Transverse colon (tissue), 4 donors: ENCODE measurements at regions not wholly inside any gene's neighbourhood (a gene's known extent, or its start where the extent isn't known, plus 50 kb on each side); places are given as distances from the start of the nearest gene placed in this dataset.

Experiments
- DNase-seq: peaks from one replicate; pipeline ENCODE4 v3.0.0-alpha.2; 2019
- H3K27ac ChIP-seq, 4 donors: fragments of 200-600 bp; sonication (generic); 2 replicates each; pipeline ENCODE4 v1.5.1; 2016 to 2018; ENCODE audit warnings: inconsistent platforms in 4 of 4
- H3K27me3 ChIP-seq: fragments of 200-600 bp; sonication (generic); 2 replicates; pipeline ENCODE4 v1.5.1; 2017; ENCODE audit warnings: inconsistent platforms
- H3K36me3 ChIP-seq, 4 donors: fragments of 200-600 bp; sonication (generic); 2 replicates each; pipeline ENCODE4 v1.5.1; 2017 to 2019; ENCODE audit warnings: inconsistent platforms in 4 of 4
- H3K4me1 ChIP-seq, 4 donors: fragments of 200-600 bp; sonication (generic); 2 replicates each; pipeline ENCODE4 v1.5.1; 2017 to 2020; ENCODE audit warnings: inconsistent platforms in 4 of 4
- H3K4me3 ChIP-seq, 4 donors: fragments of 200-600 bp; sonication (generic); 1 replicate in 1 of 4; 2 replicates in 3 of 4; pipeline versions ENCODE4 v1.5.1 to v1.6.1; 2017 to 2019; ENCODE audit warnings: inconsistent platforms in 4 of 4
- H3K9me3 ChIP-seq, 2 donors: fragments of 200-600 bp; sonication (generic); 2 replicates each; pipeline ENCODE4 v1.5.1; 2017 to 2019; ENCODE audit warnings: inconsistent platforms in 2 of 2
- CTCF ChIP-seq, 5 experiments: fragments of 200-600 bp in 3 of 5; fragments of 450-650 bp in 2 of 5; sonication (generic) in 3 of 5; IDR thresholded peaks; 1 replicate in 2 of 5; 2 replicates in 3 of 5; pipeline ENCODE4 v1.5.1; 2016 to 2017; ENCODE audit warnings: antibody characterized with exemption in 5 of 5, inconsistent platforms in 3 of 5, mild to moderate bottlenecking in 2 of 5, moderate library complexity in 1 of 5
- EP300 ChIP-seq: sonication (generic); formaldehyde crosslinking; IDR thresholded peaks from one replicate; pipeline ENCODE4 v1.6.1; 2017; ENCODE audit warnings: antibody characterized with exemption, low read depth
- POLR2A ChIP-seq: fragments of 450-650 bp; IDR thresholded peaks from one replicate; pipeline ENCODE4 v1.6.1; 2016; ENCODE audit warnings: antibody characterized with exemption, mild to moderate bottlenecking, moderate library complexity
- POLR2AphosphoS5 ChIP-seq, 3 donors: sonication (generic); formaldehyde crosslinking; IDR thresholded peaks; one replicate each; pipeline ENCODE4 v1.6.1; 2016; ENCODE audit warnings: antibody characterized with exemption in 3 of 3
- WGBS, 2 donors: methylation state at CpG; one replicate each; pipeline ENCODE4 v1.1.5; 2018; ENCODE audit warnings: low coverage in 1 of 2; 5-methylcytosine and 5-hydroxymethylcytosine counted together
- in situ Hi-C, 4 donors: fragments of 200-750 bp; cut with MboI; loops; one replicate each; pipeline versions ENCODE4 v1.15.0 to v1.15.1; 2017; ENCODE audit warnings: low sequenced_read_pairs in 3 of 4, low pct_ligation_motif_present in 1 of 4, low pct_unique_long_range_greater_than_20kb in 1 of 4
- intact Hi-C: fragments of 100-400 bp; cut with DNase I; formaldehyde crosslinking; loops from one replicate; pipeline ENCODE4 v1.15.1; 2023; ENCODE audit warnings: low total_unique reads

DNA sequence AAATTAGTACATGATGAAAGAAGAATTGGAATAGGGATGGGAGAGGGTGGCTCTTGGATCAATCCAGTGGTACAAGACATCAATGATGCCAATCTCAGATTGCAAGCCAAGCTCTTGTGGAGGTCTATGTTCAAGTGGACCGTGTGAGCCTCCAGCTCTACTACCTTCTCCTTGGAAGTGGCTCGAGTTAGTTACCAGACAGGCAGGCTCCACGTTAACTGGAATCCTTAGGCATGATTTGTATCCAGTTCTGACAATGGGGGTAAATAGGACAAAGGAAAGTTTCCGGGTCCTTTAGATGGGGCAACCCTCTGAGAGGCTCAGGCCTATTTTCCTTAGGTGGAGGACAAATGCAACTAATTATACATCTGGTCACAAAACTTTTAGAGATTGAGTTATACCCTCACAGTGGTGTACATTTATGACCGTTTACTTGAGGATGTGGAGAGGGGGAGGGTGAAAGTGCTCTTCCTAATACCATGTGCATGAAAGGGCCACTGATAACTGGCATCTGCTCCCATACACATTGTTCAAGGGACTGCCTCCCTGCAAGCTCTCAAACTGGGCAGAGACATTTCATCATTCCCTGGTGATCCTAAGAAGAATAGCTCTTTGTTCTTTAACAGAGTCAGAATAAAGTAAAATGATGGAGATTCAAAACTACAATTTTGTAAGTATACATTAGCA lies 180.2 kb downstream of the SOCS6 start:
- Histone ChIP-seq H3K9me3 (no peaks in the 10 kb centered on the region), H3K4me1 (peaks cover 0 to 9% (median 4%) of the 10 kb centered on the region in 4 donors), H3K27me3 (no peaks in the 10 kb centered on the region), H3K27ac (no peak overlapping the region), H3K36me3 (no peaks in the 10 kb centered on the region), H3K4me3 (no peak overlapping the region)
- no peak for DNase-seq
- TF ChIP-seq POLR2AphosphoS5 (IDR thresholded peaks at IDR 0.05) (no peak), CTCF (IDR thresholded peaks at IDR 0.05) (no peak), EP300 (no peak), POLR2A (no peak)
- intact Hi-C loops (no loop called here), in situ Hi-C loops (no loop called here)
- WGBS, 2 donors, result 82% methylated on average over 5 of the region's 5 CpGs; no CpG with 5 or more reads in 1 of the 2 donors

- TF ChIP-seq POLR2A (no peak), POLR2AphosphoS5 (IDR thresholded peaks at IDR 0.05) (peak in 2 of 3 donors; percentile 37 to 66), EP300 (no peak), CTCF (IDR thresholded peaks at IDR 0.05) (peak in 4 of 5 experiments; percentile 25 to 39 (median 28))
- H3K4me3 ChIP-seq, result peak overlapping the region in 2 of 4 donors; percentile 20 to 39
- peak overlapping the region in 3 of 4 donors; percentile 12 to 56 (median 54) for H3K27ac ChIP-seq
Observed at GRCh38 chr18:70464343-70465114, 175.7 kb downstream of the SOCS6 start.

GRCh38 chr18:70463085-70463484 lies 174.2 kb downstream of the SOCS6 start:
- Histone ChIP-seq H3K27me3 (peaks cover 7% of the 10 kb centered on the region), H3K27ac (no peak overlapping the region), H3K36me3 (no peaks in the 10 kb centered on the region), H3K4me1 (peaks cover 0 to 9% (median 4%) of the 10 kb centered on the region in 4 donors), H3K4me3 (no peak overlapping the region), H3K9me3 (no peaks in the 10 kb centered on the region)
- in situ Hi-C loops (no loop called here), intact Hi-C loops (no loop called here)
- TF ChIP-seq EP300 (no peak), CTCF (IDR thresholded peaks at IDR 0.05) (no peak), POLR2A (no peak), POLR2AphosphoS5 (IDR thresholded peaks at IDR 0.05) (no peak)
- 89 to 100% methylated on average over 2 to 6 of the region's 6 CpGs for WGBS, 2 donors
- no peak for DNase-seq

More at GRCh38 chr18:70464343-70465114, 175.7 kb downstream of the SOCS6 start:
- in situ Hi-C loops (no loop called here), intact Hi-C loops (no loop called here)
- peaks cover 0 to 9% (median 4%) of the 10 kb centered on the region in 4 donors for H3K4me1 ChIP-seq
- no peaks in the 10 kb centered on the region for H3K36me3 ChIP-seq
- peak; percentile 77 for DNase-seq
- WGBS, 2 donors, result 13 to 26% methylated on average over 9 to 18 of the region's 18 CpGs
- peaks cover 7% of the 10 kb centered on the region for H3K27me3 ChIP-seq
- H3K9me3 ChIP-seq, result no peaks in the 10 kb centered on the region

GRCh38 chr18:70462078-70462439 lies 173.2 kb downstream of the SOCS6 start:
- in situ Hi-C loops, result no loop called here
- no peak for TF ChIP-seq EP300

More at GRCh38 chr18:70462078-70462439, 173.2 kb downstream of the SOCS6 start:
- WGBS, 2 donors, result 33 to 43% methylated on average over 2 to 3 of the region's 3 CpGs
- H3K4me3 ChIP-seq, result no peak overlapping the region
- DNase-seq, result no peak
- intact Hi-C loops, result no loop called here
- H3K36me3 ChIP-seq, result no peaks in the 10 kb centered on the region
- H3K4me1 ChIP-seq, result peaks cover 0 to 9% (median 4%) of the 10 kb centered on the region in 4 donors
- peaks cover 7% of the 10 kb centered on the region for H3K27me3 ChIP-seq
- H3K9me3 ChIP-seq, result no peaks in the 10 kb centered on the region
- H3K27ac ChIP-seq, result no peak overlapping the region
